ENCODE measurements at regions not wholly inside any gene's neighbourhood (a gene's known extent, or its start where the extent isn't known, plus 50 kb on each side); places are given as distances from the start of the nearest gene placed in this dataset.

DNA sequence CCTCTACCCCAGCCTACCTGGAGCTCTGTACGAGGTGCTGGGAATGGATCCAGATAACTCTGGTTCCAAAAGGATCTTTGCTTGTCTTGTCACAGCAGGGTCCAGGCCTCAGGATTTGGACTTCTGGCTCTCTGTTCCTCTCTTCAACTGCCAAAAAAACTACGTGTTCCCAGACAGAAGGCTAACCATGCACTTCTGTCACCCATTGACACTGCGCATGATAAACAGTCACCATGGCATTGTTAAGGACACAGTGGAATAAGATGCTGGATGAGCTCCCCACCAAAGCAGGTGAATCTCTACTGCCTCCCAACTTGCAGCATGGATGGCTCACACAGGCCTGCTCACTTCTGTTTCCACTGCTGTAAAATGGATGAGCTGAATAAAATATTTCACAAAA, 637.9 kb downstream of the TNS3 start (continued):
- TF ChIP-seq, protein P1, sequence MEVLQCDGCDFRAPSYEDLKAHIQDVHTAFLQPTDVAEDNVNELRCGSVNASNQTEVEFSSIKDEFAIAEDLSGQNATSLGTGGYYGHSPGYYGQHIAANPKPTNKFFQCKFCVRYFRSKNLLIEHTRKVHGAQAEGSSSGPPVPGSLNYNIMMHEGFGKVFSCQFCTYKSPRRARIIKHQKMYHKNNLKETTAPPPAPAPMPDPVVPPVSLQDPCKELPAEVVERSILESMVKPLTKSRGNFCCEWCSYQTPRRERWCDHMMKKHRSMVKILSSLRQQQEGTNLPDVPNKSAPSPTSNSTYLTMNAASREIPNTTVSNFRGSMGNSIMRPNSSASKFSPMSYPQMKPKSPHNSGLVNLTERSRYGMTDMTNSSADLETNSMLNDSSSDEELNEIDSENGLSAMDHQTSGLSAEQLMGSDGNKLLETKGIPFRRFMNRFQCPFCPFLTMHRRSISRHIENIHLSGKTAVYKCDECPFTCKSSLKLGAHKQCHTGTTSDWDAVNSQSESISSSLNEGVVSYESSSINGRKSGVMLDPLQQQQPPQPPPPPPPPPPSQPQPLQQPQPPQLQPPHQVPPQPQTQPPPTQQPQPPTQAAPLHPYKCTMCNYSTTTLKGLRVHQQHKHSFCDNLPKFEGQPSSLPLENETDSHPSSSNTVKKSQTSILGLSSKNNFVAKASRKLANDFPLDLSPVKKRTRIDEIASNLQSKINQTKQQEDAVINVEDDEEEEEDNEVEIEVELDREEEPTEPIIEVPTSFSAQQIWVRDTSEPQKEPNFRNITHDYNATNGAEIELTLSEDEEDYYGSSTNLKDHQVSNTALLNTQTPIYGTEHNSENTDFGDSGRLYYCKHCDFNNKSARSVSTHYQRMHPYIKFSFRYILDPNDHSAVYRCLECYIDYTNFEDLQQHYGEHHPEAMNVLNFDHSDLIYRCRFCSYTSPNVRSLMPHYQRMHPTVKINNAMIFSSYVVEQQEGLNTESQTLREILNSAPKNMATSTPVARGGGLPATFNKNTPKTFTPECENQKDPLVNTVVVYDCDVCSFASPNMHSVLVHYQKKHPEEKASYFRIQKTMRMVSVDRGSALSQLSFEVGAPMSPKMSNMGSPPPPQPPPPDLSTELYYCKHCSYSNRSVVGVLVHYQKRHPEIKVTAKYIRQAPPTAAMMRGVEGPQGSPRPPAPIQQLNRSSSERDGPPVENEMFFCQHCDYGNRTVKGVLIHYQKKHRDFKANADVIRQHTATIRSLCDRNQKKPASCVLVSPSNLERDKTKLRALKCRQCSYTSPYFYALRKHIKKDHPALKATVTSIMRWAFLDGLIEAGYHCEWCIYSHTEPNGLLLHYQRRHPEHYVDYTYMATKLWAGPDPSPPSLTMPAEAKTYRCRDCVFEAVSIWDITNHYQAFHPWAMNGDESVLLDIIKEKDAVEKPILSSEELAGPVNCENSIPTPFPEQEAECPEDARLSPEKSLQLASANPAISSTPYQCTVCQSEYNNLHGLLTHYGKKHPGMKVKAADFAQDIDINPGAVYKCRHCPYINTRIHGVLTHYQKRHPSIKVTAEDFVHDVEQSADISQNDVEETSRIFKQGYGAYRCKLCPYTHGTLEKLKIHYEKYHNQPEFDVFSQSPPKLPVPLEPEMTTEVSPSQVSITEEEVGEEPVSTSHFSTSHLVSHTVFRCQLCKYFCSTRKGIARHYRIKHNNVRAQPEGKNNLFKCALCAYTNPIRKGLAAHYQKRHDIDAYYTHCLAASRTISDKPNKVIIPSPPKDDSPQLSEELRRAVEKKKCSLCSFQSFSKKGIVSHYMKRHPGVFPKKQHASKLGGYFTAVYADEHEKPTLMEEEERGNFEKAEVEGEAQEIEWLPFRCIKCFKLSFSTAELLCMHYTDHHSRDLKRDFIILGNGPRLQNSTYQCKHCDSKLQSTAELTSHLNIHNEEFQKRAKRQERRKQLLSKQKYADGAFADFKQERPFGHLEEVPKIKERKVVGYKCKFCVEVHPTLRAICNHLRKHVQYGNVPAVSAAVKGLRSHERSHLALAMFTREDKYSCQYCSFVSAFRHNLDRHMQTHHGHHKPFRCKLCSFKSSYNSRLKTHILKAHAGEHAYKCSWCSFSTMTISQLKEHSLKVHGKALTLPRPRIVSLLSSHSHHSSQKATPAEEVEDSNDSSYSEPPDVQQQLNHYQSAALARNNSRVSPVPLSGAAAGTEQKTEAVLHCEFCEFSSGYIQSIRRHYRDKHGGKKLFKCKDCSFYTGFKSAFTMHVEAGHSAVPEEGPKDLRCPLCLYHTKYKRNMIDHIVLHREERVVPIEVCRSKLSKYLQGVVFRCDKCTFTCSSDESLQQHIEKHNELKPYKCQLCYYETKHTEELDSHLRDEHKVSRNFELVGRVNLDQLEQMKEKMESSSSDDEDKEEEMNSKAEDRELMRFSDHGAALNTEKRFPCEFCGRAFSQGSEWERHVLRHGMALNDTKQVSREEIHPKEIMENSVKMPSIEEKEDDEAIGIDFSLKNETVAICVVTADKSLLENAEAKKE (CRISPR knock-in tag; IDR thresholded peaks at IDR 0.05): no peak
- TF ChIP-seq ZNF331 (CRISPR knock-in tag; IDR thresholded peaks at IDR 0.05; ENCODE audit: low read depth) (no peak), POLR2AphosphoS5 (IDR thresholded peaks at IDR 0.05; ENCODE audit: low read depth) (no peak), CREB1 (CRISPR knock-in tag; IDR thresholded peaks at IDR 0.05; ENCODE audit: low read depth) (no peak), JUNB (IDR thresholded peaks at IDR 0.05; ENCODE audit: unreplicated experiment) (no peak), EZH2phosphoT487 (IDR thresholded peaks at IDR 0.05; ENCODE audit: unreplicated experiment) (no peak)

DNA sequence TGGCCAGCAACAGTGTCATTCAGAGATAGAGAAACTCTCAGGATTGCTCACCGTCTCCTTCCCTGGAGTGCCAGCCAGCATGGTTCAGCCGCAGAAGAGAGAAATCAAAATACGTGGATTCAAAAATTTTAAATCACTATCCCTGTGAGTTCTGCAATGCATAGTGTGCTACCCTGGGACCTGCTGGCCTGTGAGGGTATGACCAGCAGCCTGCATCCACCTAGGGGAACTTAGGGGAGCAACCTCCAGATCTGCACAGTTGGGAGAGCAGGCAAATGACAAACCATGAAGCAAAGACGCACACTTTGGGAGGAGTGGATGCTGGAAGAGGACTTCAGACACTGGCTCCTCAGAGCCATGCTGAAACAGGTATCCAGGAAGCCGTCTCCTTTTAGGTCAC, 639.3 kb downstream of the TNS3 start:
- Mint-ChIP-seq H3K4me1 (no peaks in the 10 kb centered on the region), H3K9me3 (peaks cover 5% of the 10 kb centered on the region; the same call in 1 of the 3 replicates), H3K27me3 (ENCODE audit: insufficient read depth, low read depth, poor library complexity) (peaks cover 7% of the 10 kb centered on the region), H3K27ac (no peak overlapping the region), H3K4me3 (no peak overlapping the region), H3K36me3 (ENCODE audit: low read depth) (no peaks in the 10 kb centered on the region)
- Histone ChIP-seq H3F3A (replicated peaks; ENCODE audit: low read depth) (no peaks in the 10 kb centered on the region), H3K4me2 (no peak overlapping the region), H2AFZ (no peak overlapping the region), H3K79me2 (replicated peaks; ENCODE audit: insufficient read depth) (no peaks in the 10 kb centered on the region), H3K27me3 (ENCODE audit: insufficient read depth) (no peaks in the 10 kb centered on the region), H3K4me1 (ENCODE audit: insufficient read depth) (no peaks in the 10 kb centered on the region), H3K36me3 (ENCODE audit: insufficient read depth) (no peaks in the 10 kb centered on the region), H3K4me3 (no peak overlapping the region), H3K27ac (ENCODE audit: low read depth) (no peak overlapping the region), H4K20me1 (replicated peaks; ENCODE audit: insufficient read depth) (no peaks in the 10 kb centered on the region), H3K9me2 (ENCODE audit: insufficient read depth) (0 out of 2 replicates have a peak, but pooled peaks cover 9% of the 10 kb centered on the region)
- ATAC-seq (peak; percentile 49), DNase-seq (ENCODE audit: low spot score) (peak; percentile 4)
- TF ChIP-seq JUNB (IDR thresholded peaks at IDR 0.05; ENCODE audit: unreplicated experiment): no peak
- no peak for TF ChIP-seq ETS1 (IDR thresholded peaks at IDR 0.05)
- TF ChIP-seq NANOG (IDR thresholded peaks at IDR 0.05; ENCODE audit: borderline replicate concordance): no peak
- no peak for TF ChIP-seq EZH2phosphoT487 (IDR thresholded peaks at IDR 0.05; ENCODE audit: unreplicated experiment)
- no peak for TF ChIP-seq ZNF114 (CRISPR knock-in tag; IDR thresholded peaks at IDR 0.05)
- TF ChIP-seq, protein P2, sequence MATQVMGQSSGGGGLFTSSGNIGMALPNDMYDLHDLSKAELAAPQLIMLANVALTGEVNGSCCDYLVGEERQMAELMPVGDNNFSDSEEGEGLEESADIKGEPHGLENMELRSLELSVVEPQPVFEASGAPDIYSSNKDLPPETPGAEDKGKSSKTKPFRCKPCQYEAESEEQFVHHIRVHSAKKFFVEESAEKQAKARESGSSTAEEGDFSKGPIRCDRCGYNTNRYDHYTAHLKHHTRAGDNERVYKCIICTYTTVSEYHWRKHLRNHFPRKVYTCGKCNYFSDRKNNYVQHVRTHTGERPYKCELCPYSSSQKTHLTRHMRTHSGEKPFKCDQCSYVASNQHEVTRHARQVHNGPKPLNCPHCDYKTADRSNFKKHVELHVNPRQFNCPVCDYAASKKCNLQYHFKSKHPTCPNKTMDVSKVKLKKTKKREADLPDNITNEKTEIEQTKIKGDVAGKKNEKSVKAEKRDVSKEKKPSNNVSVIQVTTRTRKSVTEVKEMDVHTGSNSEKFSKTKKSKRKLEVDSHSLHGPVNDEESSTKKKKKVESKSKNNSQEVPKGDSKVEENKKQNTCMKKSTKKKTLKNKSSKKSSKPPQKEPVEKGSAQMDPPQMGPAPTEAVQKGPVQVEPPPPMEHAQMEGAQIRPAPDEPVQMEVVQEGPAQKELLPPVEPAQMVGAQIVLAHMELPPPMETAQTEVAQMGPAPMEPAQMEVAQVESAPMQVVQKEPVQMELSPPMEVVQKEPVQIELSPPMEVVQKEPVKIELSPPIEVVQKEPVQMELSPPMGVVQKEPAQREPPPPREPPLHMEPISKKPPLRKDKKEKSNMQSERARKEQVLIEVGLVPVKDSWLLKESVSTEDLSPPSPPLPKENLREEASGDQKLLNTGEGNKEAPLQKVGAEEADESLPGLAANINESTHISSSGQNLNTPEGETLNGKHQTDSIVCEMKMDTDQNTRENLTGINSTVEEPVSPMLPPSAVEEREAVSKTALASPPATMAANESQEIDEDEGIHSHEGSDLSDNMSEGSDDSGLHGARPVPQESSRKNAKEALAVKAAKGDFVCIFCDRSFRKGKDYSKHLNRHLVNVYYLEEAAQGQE (IDR thresholded peaks at IDR 0.05; ENCODE audit: unreplicated experiment): no peak
- TF ChIP-seq STAT1 (IDR thresholded peaks at IDR 0.05; ENCODE audit: unreplicated experiment): no peak
- no peak for TF ChIP-seq ZNF331 (CRISPR knock-in tag; IDR thresholded peaks at IDR 0.05; ENCODE audit: low read depth)
- no peak for TF ChIP-seq POLR2AphosphoS5 (IDR thresholded peaks at IDR 0.05; ENCODE audit: low read depth)
- TF ChIP-seq CTCF (conservative IDR thresholded peaks at IDR 0.05; ENCODE audit: low read depth in 2 of 2): no peak
- TF ChIP-seq CREB1 (CRISPR knock-in tag; IDR thresholded peaks at IDR 0.05; ENCODE audit: low read depth): no peak
- no peak for TF ChIP-seq EZH2 (IDR thresholded peaks at IDR 0.05; ENCODE audit: low read depth, unreplicated experiment)
